Osteoblast (primary cell): ENCODE measurements at regions not wholly inside any gene's neighbourhood (a gene's known extent, or its start where the extent isn't known, plus 50 kb on each side); places are given as distances from the start of the nearest gene placed in this dataset.

ENCODE experiments used
- DNase-seq: peaks from one replicate; pipeline ENCODE4 v3.0.0; 2011; ENCODE audit warnings: low spot score, mixed read lengths; ENCODE audit not compliant: insufficient read length; ENCODE audit errors: missing footprints
- H2AFZ ChIP-seq: 2 replicates; pipeline ENCODE4 v1.6.0; 2011; ENCODE audit warnings: mild to moderate bottlenecking, low read length
- H3K27ac ChIP-seq: 2 replicates; pipeline ENCODE4 v1.5.1; 2011; ENCODE audit warnings: mild to moderate bottlenecking, low read depth, low read length, moderate library complexity
- H3K27me3 ChIP-seq: 2 replicates; pipeline ENCODE4 v1.6.0; 2012; ENCODE audit warnings: mild to moderate bottlenecking, control low read depth, inconsistent platforms, low read length, moderate library complexity; ENCODE audit not compliant: insufficient read depth
- H3K36me3 ChIP-seq: 2 replicates; pipeline ENCODE4 v1.5.1; 2011; ENCODE audit warnings: mild to moderate bottlenecking, low read length, control low read depth, moderate library complexity; ENCODE audit not compliant: insufficient read depth
- H3K4me1 ChIP-seq: 2 replicates; pipeline ENCODE4 v1.5.1; 2011; ENCODE audit warnings: mild to moderate bottlenecking, low read length, control low read depth, moderate library complexity; ENCODE audit not compliant: insufficient read depth
- H3K4me2 ChIP-seq: 2 replicates; pipeline ENCODE4 v1.6.0; 2011; ENCODE audit warnings: mild to moderate bottlenecking, low read length; ENCODE audit not compliant: insufficient read depth
- H3K4me3 ChIP-seq: fragments of 200-600 bp; sonication (generic); 3 replicates; pipeline ENCODE4 v1.5.1; 2012; ENCODE audit warnings: mild to moderate bottlenecking, low read length, inconsistent platforms; ENCODE audit not compliant: insufficient read depth
- H3K79me2 ChIP-seq: 2 replicates; pipeline ENCODE4 v1.6.0; 2012; ENCODE audit warnings: mild to moderate bottlenecking, low read length, control low read depth, inconsistent platforms; ENCODE audit not compliant: insufficient read depth
- H3K9me3 ChIP-seq: 2 replicates; pipeline ENCODE4 v1.5.1; 2011; ENCODE audit warnings: low read depth, low read length, control low read depth
- H4K20me1 ChIP-seq: 2 replicates; pipeline ENCODE4 v1.6.0; 2012; ENCODE audit warnings: mild to moderate bottlenecking, low read length, control low read depth; ENCODE audit not compliant: insufficient read depth
- TF ChIP-seq, protein P1 (sequence below): IDR thresholded peaks from 2 replicates; pipeline ENCODE4 v1.5.1; 2011; ENCODE audit warnings: mild to moderate bottlenecking, low read depth, low read length, moderate library complexity; ENCODE audit errors: extremely low read depth

DNA sequence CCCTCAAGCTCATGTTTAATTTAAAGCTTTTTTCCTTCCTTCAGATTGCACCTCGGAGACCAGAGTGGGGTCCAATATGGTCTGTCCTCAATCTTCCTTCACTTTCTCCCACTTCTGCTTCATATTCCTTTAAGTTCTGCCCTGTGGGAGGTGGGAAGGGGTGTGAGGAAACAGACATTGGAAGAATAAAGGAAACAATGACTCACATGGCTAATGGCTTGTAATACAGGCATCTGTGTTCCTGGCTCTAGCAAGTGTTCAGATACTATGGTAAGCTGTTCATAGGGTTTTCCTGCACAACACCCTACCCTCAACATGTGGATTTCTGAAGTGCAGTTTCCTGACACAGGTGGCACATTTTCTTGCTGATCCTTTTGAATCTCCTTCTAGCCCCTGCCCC is 209.5 kb downstream of the PIK3C3 start:
- no peak overlapping the region for H3K4me2 ChIP-seq
- no peaks in the 10 kb centered on the region for H3K27me3 ChIP-seq
- H3K4me3 ChIP-seq, result no peak overlapping the region
- H3K4me1 ChIP-seq, result no peaks in the 10 kb centered on the region
- TF ChIP-seq, protein P1, sequence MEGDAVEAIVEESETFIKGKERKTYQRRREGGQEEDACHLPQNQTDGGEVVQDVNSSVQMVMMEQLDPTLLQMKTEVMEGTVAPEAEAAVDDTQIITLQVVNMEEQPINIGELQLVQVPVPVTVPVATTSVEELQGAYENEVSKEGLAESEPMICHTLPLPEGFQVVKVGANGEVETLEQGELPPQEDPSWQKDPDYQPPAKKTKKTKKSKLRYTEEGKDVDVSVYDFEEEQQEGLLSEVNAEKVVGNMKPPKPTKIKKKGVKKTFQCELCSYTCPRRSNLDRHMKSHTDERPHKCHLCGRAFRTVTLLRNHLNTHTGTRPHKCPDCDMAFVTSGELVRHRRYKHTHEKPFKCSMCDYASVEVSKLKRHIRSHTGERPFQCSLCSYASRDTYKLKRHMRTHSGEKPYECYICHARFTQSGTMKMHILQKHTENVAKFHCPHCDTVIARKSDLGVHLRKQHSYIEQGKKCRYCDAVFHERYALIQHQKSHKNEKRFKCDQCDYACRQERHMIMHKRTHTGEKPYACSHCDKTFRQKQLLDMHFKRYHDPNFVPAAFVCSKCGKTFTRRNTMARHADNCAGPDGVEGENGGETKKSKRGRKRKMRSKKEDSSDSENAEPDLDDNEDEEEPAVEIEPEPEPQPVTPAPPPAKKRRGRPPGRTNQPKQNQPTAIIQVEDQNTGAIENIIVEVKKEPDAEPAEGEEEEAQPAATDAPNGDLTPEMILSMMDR, result no peak
- H2AFZ ChIP-seq, result no peak overlapping the region
- no peaks in the 10 kb centered on the region for H3K36me3 ChIP-seq
- no peak for DNase-seq
- H3K79me2 ChIP-seq, result no peaks in the 10 kb centered on the region
- H4K20me1 ChIP-seq, result no peaks in the 10 kb centered on the region
- H3K27ac ChIP-seq, result no peak overlapping the region
- H3K9me3 ChIP-seq, result no peaks in the 10 kb centered on the region

DNA sequence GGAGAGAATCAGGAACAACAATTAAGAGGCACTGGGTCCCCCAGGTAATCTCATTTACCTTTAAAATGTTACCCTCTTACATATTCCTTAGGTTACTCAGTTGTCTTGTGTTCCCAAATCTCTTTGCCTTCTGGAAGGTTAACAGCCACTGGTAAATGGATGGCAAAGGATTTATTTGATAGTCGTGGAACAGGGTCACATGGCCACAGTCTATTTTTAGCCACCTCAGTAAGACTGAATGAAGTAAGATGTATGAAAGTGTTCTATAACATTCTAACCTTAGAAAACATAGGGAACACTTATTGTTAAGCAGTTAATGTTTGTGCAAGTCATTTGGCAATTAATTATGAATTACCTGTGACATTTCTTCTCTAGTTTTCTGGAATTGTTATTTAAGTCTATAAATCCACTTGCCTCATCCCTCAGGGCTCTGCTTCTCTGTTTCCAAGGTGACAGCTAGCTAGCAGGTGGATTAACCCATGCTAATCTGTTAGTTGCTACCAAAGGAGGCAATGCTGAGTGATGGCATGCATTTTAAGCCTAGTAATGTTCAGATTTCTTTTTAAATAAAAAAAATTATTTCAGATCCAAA is 211.0 kb downstream of the PIK3C3 start:
- H2AFZ ChIP-seq, result no peak overlapping the region
- DNase-seq, result no peak
- H3K4me2 ChIP-seq, result no peak overlapping the region
- H3K27me3 ChIP-seq, result no peaks in the 10 kb centered on the region
- H3K4me3 ChIP-seq, result no peak overlapping the region
- no peaks in the 10 kb centered on the region for H3K79me2 ChIP-seq
- no peaks in the 10 kb centered on the region for H4K20me1 ChIP-seq
- H3K27ac ChIP-seq, result no peak overlapping the region
- TF ChIP-seq, protein P1, result no peak
- no peaks in the 10 kb centered on the region for H3K9me3 ChIP-seq
- H3K36me3 ChIP-seq, result no peaks in the 10 kb centered on the region
- H3K4me1 ChIP-seq, result no peaks in the 10 kb centered on the region

- Histone ChIP-seq H3K36me3 (no peaks in the 10 kb centered on the region), H3K4me3 (no peak overlapping the region), H3K4me2 (no peak overlapping the region), H3K9me3 (no peaks in the 10 kb centered on the region), H3K79me2 (no peaks in the 10 kb centered on the region), H3K27me3 (no peaks in the 10 kb centered on the region), H3K4me1 (no peaks in the 10 kb centered on the region), H4K20me1 (no peaks in the 10 kb centered on the region), H3K27ac (no peak overlapping the region), H2AFZ (no peak overlapping the region)
- TF ChIP-seq, protein P1, result no peak
- DNase-seq, result no peak
Observed at GRCh38 chr18:42168487-42168886, 213.5 kb downstream of the PIK3C3 start.

DNA sequence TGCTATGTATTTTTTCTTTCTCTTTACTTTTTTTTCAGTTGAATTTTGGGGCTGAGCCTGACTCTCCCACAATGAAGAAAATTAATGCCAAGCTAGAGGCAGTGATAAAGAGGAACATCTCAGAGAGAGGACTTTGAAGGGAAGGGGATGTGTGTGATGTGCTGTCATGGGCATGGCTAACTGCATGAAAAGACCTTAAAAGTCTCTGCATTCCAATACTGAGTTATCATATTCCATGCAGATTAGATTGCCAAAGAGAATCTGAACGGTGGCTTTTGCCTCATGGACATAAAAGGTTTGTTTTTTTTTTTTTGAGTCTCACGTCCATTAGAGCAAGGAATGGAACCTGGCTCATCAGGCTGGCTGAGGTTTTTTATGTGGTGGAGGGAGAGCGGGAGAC is 213.9 kb downstream of the PIK3C3 start:
- H3K36me3 ChIP-seq, result no peaks in the 10 kb centered on the region
- TF ChIP-seq, protein P1, result no peak
- no peak overlapping the region for H3K4me3 ChIP-seq
- no peak overlapping the region for H3K4me2 ChIP-seq
- no peaks in the 10 kb centered on the region for H3K9me3 ChIP-seq
- DNase-seq, result no peak
- H3K27ac ChIP-seq, result no peak overlapping the region
- H2AFZ ChIP-seq, result no peak overlapping the region
- no peaks in the 10 kb centered on the region for H4K20me1 ChIP-seq
- no peaks in the 10 kb centered on the region for H3K79me2 ChIP-seq
- H3K4me1 ChIP-seq, result no peaks in the 10 kb centered on the region
- H3K27me3 ChIP-seq, result no peaks in the 10 kb centered on the region
